Progenitor cell of endocrine pancreas (in vitro differentiated cells): ENCODE measurements at regions not wholly inside any gene's neighbourhood (a gene's known extent, or its start where the extent isn't known, plus 50 kb on each side); places are given as distances from the start of the nearest gene placed in this dataset.
"Not testable (repeated sequence)": the region's sequence is repeated elsewhere in the genome, so short reads cannot be mapped to it uniquely, and the experiment has no call there.

ENCODE experiments used
- DNase-seq: peaks from one replicate; pipeline ENCODE4 v3.0.0; 2021; ENCODE audit warnings: low spot score; ENCODE audit not compliant: unreplicated experiment
- H3K27ac Mint-ChIP-seq: 2 replicates; pipeline ENCODE4 v1.8.0; 2021; ENCODE audit warnings: mild to moderate bottlenecking, moderate library complexity, mixed read lengths
- H3K27me3 Mint-ChIP-seq: 2 replicates; pipeline ENCODE4 v1.8.0; 2021; ENCODE audit warnings: mixed read lengths
- H3K36me3 Mint-ChIP-seq: 2 replicates; pipeline ENCODE4 v1.8.0; 2022; ENCODE audit warnings: mixed read lengths; ENCODE audit not compliant: insufficient read depth
- H3K4me1 Mint-ChIP-seq: 2 replicates; pipeline ENCODE4 v1.8.0; 2021; ENCODE audit warnings: low read depth, mixed read lengths
- H3K4me3 Mint-ChIP-seq: 2 replicates; pipeline ENCODE4 v1.8.0; 2021; ENCODE audit warnings: low read depth, mild to moderate bottlenecking, moderate library complexity, mixed read lengths
- H3K9me3 Mint-ChIP-seq: 2 replicates; pipeline ENCODE4 v1.8.0; 2021; ENCODE audit warnings: low read depth, mixed read lengths
- TF ChIP-seq, protein P1 (sequence below): fragments of 200-600 bp; sonication (generic); IDR thresholded peaks from one replicate; pipeline ENCODE4 v1.5.0; 2021; ENCODE audit warnings: antibody characterized with exemption, mild to moderate bottlenecking; ENCODE audit not compliant: unreplicated experiment

DNA sequence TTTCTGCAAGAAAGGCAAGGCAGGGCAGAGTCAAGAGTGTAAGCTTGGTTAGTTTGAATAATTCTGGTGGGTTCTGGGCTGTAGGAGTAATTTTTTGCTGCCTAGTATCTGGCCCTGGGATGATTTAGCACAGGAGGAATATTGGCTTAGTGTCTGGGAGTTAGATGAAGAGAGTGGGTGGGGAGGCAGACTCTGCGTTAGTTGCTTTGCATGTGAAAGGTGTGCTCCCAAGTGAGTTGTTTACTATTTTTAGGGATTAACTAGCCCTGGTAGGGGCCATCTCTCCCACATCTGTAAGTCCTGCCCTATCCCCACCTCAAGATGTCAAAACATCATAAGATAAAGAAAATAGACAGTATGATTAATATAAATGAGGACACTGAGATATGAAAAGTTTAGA is 249.7 kb downstream of the LRIG3 start:
- no peaks in the 10 kb centered on the region for H3K36me3 Mint-ChIP-seq
- no peak overlapping the region for H3K4me3 Mint-ChIP-seq
- DNase-seq, result no peak
- peaks cover 4% of the 10 kb centered on the region for H3K9me3 Mint-ChIP-seq
- TF ChIP-seq, protein P1, sequence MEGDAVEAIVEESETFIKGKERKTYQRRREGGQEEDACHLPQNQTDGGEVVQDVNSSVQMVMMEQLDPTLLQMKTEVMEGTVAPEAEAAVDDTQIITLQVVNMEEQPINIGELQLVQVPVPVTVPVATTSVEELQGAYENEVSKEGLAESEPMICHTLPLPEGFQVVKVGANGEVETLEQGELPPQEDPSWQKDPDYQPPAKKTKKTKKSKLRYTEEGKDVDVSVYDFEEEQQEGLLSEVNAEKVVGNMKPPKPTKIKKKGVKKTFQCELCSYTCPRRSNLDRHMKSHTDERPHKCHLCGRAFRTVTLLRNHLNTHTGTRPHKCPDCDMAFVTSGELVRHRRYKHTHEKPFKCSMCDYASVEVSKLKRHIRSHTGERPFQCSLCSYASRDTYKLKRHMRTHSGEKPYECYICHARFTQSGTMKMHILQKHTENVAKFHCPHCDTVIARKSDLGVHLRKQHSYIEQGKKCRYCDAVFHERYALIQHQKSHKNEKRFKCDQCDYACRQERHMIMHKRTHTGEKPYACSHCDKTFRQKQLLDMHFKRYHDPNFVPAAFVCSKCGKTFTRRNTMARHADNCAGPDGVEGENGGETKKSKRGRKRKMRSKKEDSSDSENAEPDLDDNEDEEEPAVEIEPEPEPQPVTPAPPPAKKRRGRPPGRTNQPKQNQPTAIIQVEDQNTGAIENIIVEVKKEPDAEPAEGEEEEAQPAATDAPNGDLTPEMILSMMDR, result no peak
- no peaks in the 10 kb centered on the region for H3K27me3 Mint-ChIP-seq
- no peak overlapping the region for H3K27ac Mint-ChIP-seq
- no peaks in the 10 kb centered on the region for H3K4me1 Mint-ChIP-seq

DNA sequence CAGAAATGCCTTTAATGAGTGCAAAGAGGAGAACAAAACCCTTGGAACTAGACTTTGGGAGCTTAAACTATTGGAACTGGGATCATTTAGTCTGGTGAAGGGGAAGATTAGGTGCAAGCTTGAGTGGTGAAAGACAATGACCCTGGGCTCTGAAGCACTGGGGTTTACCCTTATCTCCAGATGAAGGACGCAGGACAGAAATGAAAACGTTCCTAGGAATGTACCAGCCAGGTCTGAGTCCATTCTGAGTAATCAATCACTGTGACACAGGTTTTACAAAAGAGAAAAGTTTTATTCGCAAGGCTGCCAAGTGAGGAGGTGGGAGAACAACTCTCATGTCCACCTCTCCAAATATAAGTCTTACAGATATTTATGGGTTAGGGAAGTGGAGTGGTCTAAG is 249.1 kb downstream of the LRIG3 start:
- TF ChIP-seq, protein P1, result no peak
- Mint-ChIP-seq H3K4me3 (no peak overlapping the region), H3K36me3 (no peaks in the 10 kb centered on the region), H3K27ac (no peak overlapping the region), H3K27me3 (no peaks in the 10 kb centered on the region), H3K4me1 (no peaks in the 10 kb centered on the region), H3K9me3 (peaks cover 9% of the 10 kb centered on the region)
- no peak for DNase-seq

DNA sequence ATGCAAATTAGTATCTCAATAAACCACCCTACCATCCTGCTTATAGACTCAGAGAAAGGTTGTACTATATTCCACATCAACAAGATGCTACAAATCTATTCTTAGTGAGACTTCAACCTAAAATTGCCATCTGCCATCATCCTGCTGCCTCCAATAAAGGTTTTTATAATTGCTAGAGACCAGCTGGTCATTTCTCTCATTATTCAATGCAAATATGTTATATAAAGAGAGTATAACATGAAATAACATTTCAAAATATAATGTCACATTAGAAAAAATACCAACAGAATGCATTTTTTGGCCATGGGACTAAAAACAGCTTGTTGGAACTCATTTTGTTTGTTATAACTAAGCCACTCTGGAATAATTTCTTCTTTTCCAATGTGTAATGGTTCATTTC is 247.3 kb downstream of the LRIG3 start:
- H3K27ac Mint-ChIP-seq, result no peak overlapping the region
- H3K9me3 Mint-ChIP-seq, result peaks cover 9% of the 10 kb centered on the region
- no peaks in the 10 kb centered on the region for H3K4me1 Mint-ChIP-seq
- TF ChIP-seq, protein P1, result no peak
- no peaks in the 10 kb centered on the region for H3K27me3 Mint-ChIP-seq
- no peak for DNase-seq
- H3K4me3 Mint-ChIP-seq, result no peak overlapping the region
- H3K36me3 Mint-ChIP-seq, result peaks cover under 1% of the 10 kb centered on the region

DNA sequence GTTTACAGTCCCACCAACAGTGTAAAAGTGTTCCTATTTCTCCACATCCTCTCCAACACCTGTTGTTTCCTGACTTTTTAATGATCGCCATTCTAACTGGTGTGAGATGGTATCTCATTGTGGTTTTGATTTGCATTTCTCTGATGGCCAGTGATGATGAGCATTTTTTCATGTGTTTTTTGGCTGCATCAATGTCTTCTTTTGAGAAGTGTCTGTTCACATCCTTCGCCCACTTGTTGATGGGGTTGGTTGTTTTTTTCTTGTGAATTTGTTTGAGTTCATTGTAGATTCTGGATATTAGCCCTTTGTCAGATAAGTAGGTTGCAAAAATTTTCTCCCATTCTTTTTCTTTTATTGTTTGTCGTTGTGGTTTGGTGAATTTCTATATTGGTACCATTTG is 242.5 kb downstream of the LRIG3 start:
- not testable (repeated sequence) for H3K4me1 Mint-ChIP-seq, DNase-seq, H3K36me3 Mint-ChIP-seq, H3K27me3 Mint-ChIP-seq, H3K27ac Mint-ChIP-seq, H3K4me3 Mint-ChIP-seq
- peaks cover 24% of the 10 kb centered on the region for H3K9me3 Mint-ChIP-seq

DNA sequence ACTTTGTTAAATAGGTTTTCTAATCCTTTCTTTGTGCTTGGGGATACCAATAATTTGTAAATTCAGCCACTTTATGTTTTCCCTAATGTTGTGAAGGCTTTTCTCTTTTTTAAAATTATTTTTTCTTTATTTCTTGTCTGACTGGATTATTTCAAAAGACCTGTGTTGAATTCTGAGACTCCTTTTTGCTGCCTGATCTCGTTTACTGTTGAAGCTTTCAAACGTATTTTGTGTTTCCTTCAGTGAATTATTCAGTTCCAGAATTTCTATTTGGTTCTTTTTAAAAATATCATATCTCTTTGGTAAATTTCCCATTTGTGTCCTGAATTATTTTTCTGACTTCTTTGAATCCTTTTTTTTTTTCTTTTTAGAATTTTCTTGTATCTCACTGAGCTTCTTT is 241.6 kb downstream of the LRIG3 start:
- peaks cover 24% of the 10 kb centered on the region for H3K9me3 Mint-ChIP-seq
- no peak overlapping the region for H3K4me3 Mint-ChIP-seq
- no peak for DNase-seq
- H3K4me1 Mint-ChIP-seq, result no peaks in the 10 kb centered on the region
- peaks cover 8% of the 10 kb centered on the region for H3K36me3 Mint-ChIP-seq
- no peaks in the 10 kb centered on the region for H3K27me3 Mint-ChIP-seq
- TF ChIP-seq, protein P1, result no peak
- no peak overlapping the region for H3K27ac Mint-ChIP-seq

DNA sequence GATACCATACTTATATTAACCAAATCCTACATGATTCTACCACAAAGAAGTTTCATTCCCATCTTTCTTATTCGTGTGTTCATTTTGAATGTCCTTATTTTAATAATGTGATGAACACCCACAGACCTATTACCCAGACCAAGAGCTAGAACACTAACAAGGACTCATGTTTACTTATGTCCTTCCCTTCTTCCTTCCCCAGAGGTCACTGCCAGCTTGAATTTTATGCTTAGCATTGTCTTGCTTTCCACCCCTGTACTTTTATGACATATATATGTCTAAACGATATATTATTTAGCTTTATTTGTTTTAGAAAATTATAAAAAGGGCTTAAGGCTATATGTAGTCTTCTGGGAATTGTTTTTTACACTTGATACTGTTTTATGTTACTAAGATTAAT is 238.6 kb downstream of the LRIG3 start:
- Mint-ChIP-seq H3K4me3 (no peak overlapping the region), H3K27ac (no peak overlapping the region), H3K27me3 (no peaks in the 10 kb centered on the region), H3K4me1 (no peaks in the 10 kb centered on the region), H3K9me3 (peaks cover 18% of the 10 kb centered on the region), H3K36me3 (peaks cover 8% of the 10 kb centered on the region)
- TF ChIP-seq, protein P1, result no peak
- no peak for DNase-seq
